ENCODE measurements at regions not wholly inside any gene's neighbourhood (a gene's known extent, or its start where the extent isn't known, plus 50 kb on each side); places are given as distances from the start of the nearest gene placed in this dataset.

- no peak for TF ChIP-seq CTCF (tag by site-specific recombination; IDR thresholded peaks at IDR 0.05)
- TF ChIP-seq ATF2 (tag by site-specific recombination; IDR thresholded peaks at IDR 0.05; ENCODE audit: low read depth): no peak
These were observed 126.6 kb upstream of the MPPED2 start for GRCh38 chr11:30712749-30713148.

All from HEK293 (cell line).